C4-2B (cell line): ENCODE measurements at regions not wholly inside any gene's neighbourhood (a gene's known extent, or its start where the extent isn't known, plus 50 kb on each side); places are given as distances from the start of the nearest gene placed in this dataset.

Source experiments
- ZFX ChIP-seq: fragments of 450-650 bp; IDR thresholded peaks from 2 replicates; pipeline ENCODE4 v1.6.1; 2017
- TF ChIP-seq, protein P1 (sequence below): fragments of 450-650 bp; conservative IDR thresholded peaks from 2 replicates; pipeline ENCODE4 v1.5.1; 2017; ENCODE audit warnings: mild to moderate bottlenecking

DNA sequence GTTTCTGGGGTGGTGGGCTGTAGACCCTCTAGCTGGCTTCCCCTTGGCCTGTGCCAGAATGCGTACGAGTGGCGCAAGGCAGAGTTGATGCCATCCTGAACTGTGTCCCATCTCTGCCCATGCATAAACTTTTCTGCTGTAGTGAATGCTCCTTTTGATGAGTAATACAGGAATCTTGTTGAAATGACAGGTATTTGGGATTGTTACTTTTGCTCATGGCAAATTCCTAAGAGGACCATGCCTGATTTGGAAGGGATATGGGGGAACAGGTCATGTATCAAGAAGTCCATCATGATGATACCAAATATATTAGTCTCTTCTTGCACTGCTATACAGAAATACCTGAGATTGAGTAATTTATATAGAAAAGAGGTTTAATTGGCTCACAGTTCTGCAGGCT, 648.0 kb downstream of the SLC4A3 start:
- TF ChIP-seq, protein P1, sequence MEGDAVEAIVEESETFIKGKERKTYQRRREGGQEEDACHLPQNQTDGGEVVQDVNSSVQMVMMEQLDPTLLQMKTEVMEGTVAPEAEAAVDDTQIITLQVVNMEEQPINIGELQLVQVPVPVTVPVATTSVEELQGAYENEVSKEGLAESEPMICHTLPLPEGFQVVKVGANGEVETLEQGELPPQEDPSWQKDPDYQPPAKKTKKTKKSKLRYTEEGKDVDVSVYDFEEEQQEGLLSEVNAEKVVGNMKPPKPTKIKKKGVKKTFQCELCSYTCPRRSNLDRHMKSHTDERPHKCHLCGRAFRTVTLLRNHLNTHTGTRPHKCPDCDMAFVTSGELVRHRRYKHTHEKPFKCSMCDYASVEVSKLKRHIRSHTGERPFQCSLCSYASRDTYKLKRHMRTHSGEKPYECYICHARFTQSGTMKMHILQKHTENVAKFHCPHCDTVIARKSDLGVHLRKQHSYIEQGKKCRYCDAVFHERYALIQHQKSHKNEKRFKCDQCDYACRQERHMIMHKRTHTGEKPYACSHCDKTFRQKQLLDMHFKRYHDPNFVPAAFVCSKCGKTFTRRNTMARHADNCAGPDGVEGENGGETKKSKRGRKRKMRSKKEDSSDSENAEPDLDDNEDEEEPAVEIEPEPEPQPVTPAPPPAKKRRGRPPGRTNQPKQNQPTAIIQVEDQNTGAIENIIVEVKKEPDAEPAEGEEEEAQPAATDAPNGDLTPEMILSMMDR, result no peak
- no peak for TF ChIP-seq ZFX
